NCI-H2227 (cell line): ENCODE measurements at regions not wholly inside any gene's neighbourhood (a gene's known extent, or its start where the extent isn't known, plus 50 kb on each side); places are given as distances from the start of the nearest gene placed in this dataset.

Experiments
- DNase-seq: peaks from one replicate; lab custom pipeline; 2025; ENCODE audit not compliant: unreplicated experiment; lab: John Stamatoyannopoulos, UW

GRCh38 chr5:173689737-173690360, 73.4 kb upstream of the BOD1 start:
- DNase-seq, result no peak

- no peak for DNase-seq
Observed at GRCh38 chr5:173691931-173692330, 75.5 kb upstream of the BOD1 start.

- no peak for DNase-seq
Observed at GRCh38 chr5:173693670-173694069, 77.2 kb upstream of the BOD1 start.

GRCh38 chr5:173696216-173696615, 79.8 kb upstream of the BOD1 start:
- DNase-seq, result no peak

- no peak for DNase-seq
Observed at GRCh38 chr5:173697931-173698579, 81.6 kb upstream of the BOD1 start.

GRCh38 chr5:173699966-173700365, 83.5 kb upstream of the BOD1 start:
- DNase-seq, result no peak

- no peak for DNase-seq
Observed at GRCh38 chr5:173703466-173703865, 87.0 kb upstream of the BOD1 start.

GRCh38 chr5:173704615-173705511, 88.4 kb upstream of the BOD1 start:
- no peak for DNase-seq

- no peak for DNase-seq
Observed at GRCh38 chr5:173705512-173706044, 89.1 kb upstream of the BOD1 start.

GRCh38 chr5:173706700-173707099, 90.2 kb upstream of the BOD1 start:
- DNase-seq, result no peak

GRCh38 chr5:173707392-173707791, 90.9 kb upstream of the BOD1 start:
- no peak for DNase-seq

GRCh38 chr5:173709145-173709544, 92.7 kb upstream of the BOD1 start:
- DNase-seq, result no peak

GRCh38 chr5:173709761-173710160, 93.3 kb upstream of the BOD1 start:
- no peak for DNase-seq

- no peak for DNase-seq
Observed at GRCh38 chr5:173710528-173710927, 94.1 kb upstream of the BOD1 start.

- DNase-seq, result no peak
Observed at GRCh38 chr5:173711466-173711865, 95.0 kb upstream of the BOD1 start.

- DNase-seq, result no peak
Observed at GRCh38 chr5:173712609-173713175, 96.2 kb upstream of the BOD1 start.

- DNase-seq, result no peak
Observed at GRCh38 chr5:173714551-173715428, 98.3 kb upstream of the BOD1 start.

- DNase-seq, result no peak
Observed at GRCh38 chr5:173715607-173716006, 99.2 kb upstream of the BOD1 start.

- DNase-seq, result no peak
Observed at GRCh38 chr5:173716058-173716682, 99.7 kb upstream of the BOD1 start.

GRCh38 chr5:173717959-173718358, 101.5 kb upstream of the BOD1 start:
- no peak for DNase-seq
